Loucy (cell line): ENCODE measurements at regions not wholly inside any gene's neighbourhood (a gene's known extent, or its start where the extent isn't known, plus 50 kb on each side); places are given as distances from the start of the nearest gene placed in this dataset.

ENCODE experiments used
- EZH2phosphoT487 ChIP-seq: fragments of 200-600 bp; IDR thresholded peaks from 2 replicates; pipeline ENCODE4 v1.6.1; 2018; ENCODE audit warnings: antibody characterized with exemption, mild to moderate bottlenecking, moderate library complexity, borderline replicate concordance
- TF ChIP-seq, protein P1 (sequence below): fragments of 200-600 bp; sonication (generic); conservative IDR thresholded peaks from 2 replicates; pipeline ENCODE4 v1.5.1; 2014; ENCODE audit warnings: mild to moderate bottlenecking, antibody characterized with exemption, low read length

- TF ChIP-seq, protein P1, sequence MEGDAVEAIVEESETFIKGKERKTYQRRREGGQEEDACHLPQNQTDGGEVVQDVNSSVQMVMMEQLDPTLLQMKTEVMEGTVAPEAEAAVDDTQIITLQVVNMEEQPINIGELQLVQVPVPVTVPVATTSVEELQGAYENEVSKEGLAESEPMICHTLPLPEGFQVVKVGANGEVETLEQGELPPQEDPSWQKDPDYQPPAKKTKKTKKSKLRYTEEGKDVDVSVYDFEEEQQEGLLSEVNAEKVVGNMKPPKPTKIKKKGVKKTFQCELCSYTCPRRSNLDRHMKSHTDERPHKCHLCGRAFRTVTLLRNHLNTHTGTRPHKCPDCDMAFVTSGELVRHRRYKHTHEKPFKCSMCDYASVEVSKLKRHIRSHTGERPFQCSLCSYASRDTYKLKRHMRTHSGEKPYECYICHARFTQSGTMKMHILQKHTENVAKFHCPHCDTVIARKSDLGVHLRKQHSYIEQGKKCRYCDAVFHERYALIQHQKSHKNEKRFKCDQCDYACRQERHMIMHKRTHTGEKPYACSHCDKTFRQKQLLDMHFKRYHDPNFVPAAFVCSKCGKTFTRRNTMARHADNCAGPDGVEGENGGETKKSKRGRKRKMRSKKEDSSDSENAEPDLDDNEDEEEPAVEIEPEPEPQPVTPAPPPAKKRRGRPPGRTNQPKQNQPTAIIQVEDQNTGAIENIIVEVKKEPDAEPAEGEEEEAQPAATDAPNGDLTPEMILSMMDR: no peak
- TF ChIP-seq EZH2phosphoT487: no peak
Observed at GRCh38 chr4:14729282-14730000, 272.8 kb upstream of the CPEB2 start.
